Panc1 (cell line): ENCODE measurements at regions not wholly inside any gene's neighbourhood (a gene's known extent, or its start where the extent isn't known, plus 50 kb on each side); places are given as distances from the start of the nearest gene placed in this dataset.

Experiments
- ATAC-seq: fragments of 200-7000 bp; cut with Tn5 transposase; 2 replicates; pipeline ENCODE4 v1.9.1; 2020; ENCODE audit warnings: mild to moderate bottlenecking, moderate library complexity
- BruUV-seq: library from RNA; stranded (reverse); fragments of 400-500 nt; replicated peaks from 2 replicates; lab custom pipeline; 2021; lab: Mats Ljungman, UMichigan
- CTCF ChIA-PET: fragments of 300-600 bp; sonication (Branson Sonifier 250); formaldehyde crosslinking; loops from one replicate; lab custom pipeline; 2022; ENCODE audit warnings: antibody characterized with exemption; lab: Charles Lee
- POLR2A ChIA-PET: fragments of 300-600 bp; sonication (Branson Sonifier 250); formaldehyde crosslinking; loops from one replicate; lab custom pipeline; 2022; ENCODE audit warnings: antibody characterized with exemption; lab: Charles Lee
- DNase-seq: peaks from one replicate; pipeline ENCODE4 v3.0.0-alpha.2; 2010; ENCODE audit warnings: low read depth, low spot score
- H3K27ac ChIP-seq: 2 replicates; pipeline ENCODE4 v1.5.1; 2011; ENCODE audit warnings: mild to moderate bottlenecking, low read length, inconsistent platforms
- H3K27me3 ChIP-seq: fragments of 200-500 bp; sonication (Bioruptor generic); 2 replicates; pipeline ENCODE4 v1.6.0; 2014; ENCODE audit warnings: low read length, inconsistent platforms; ENCODE audit not compliant: control insufficient read depth, insufficient read depth
- H3K36me3 ChIP-seq: fragments of 200-500 bp; sonication (Bioruptor generic); 2 replicates; pipeline ENCODE4 v1.5.1; 2014; ENCODE audit warnings: inconsistent platforms, mild to moderate bottlenecking, low read length, moderate library complexity; ENCODE audit not compliant: control insufficient read depth, insufficient read depth
- H3K4me1 ChIP-seq: 2 replicates; pipeline ENCODE4 v1.5.1; 2011; ENCODE audit warnings: inconsistent platforms, mild to moderate bottlenecking, low read length, moderate library complexity; ENCODE audit not compliant: control insufficient read depth, insufficient read depth
- H3K4me3 ChIP-seq, 2 experiments: 2 replicates each; pipeline ENCODE4 v1.5.1; 2011 to 2012; ENCODE audit warnings: low read depth in 2 of 2, low read length in 2 of 2, mild to moderate bottlenecking in 2 of 2, inconsistent platforms in 1 of 2, moderate library complexity in 1 of 2
- H3K9me3 ChIP-seq: fragments of 200-500 bp; sonication (Bioruptor generic); 2 replicates; pipeline ENCODE4 v1.5.1; 2014; ENCODE audit warnings: low read depth, mild to moderate bottlenecking, inconsistent platforms, low read length, moderate library complexity; ENCODE audit not compliant: control insufficient read depth, insufficient read depth
- CTCF ChIP-seq: fragments of 450-650 bp; IDR thresholded peaks from 2 replicates; pipeline ENCODE4 v1.5.1; 2017; ENCODE audit warnings: mild to moderate bottlenecking
- POLR2AphosphoS5 ChIP-seq: IDR thresholded peaks from 2 replicates; pipeline ENCODE4 v1.6.1; 2012; ENCODE audit warnings: mild to moderate bottlenecking, low read depth, low read length, moderate library complexity
- REST ChIP-seq, 2 experiments: IDR thresholded peaks; 2 replicates each; pipeline ENCODE4 v1.6.1; 2011 to 2012; ENCODE audit warnings: low read depth in 2 of 2, control low read depth in 1 of 2, low read length in 1 of 2, mild to moderate bottlenecking in 1 of 2, moderate library complexity in 1 of 2; ENCODE audit not compliant: insufficient read depth in 1 of 2
- SIN3A ChIP-seq: IDR thresholded peaks from 2 replicates; pipeline ENCODE4 v1.6.1; 2012; ENCODE audit warnings: low read depth, mild to moderate bottlenecking, low read length, moderate library complexity, borderline replicate concordance; ENCODE audit not compliant: insufficient read depth
- TCF7L2 ChIP-seq: IDR thresholded peaks from 2 replicates; pipeline ENCODE4 v1.6.1; 2011; ENCODE audit warnings: mild to moderate bottlenecking, low read depth, low read length, inconsistent platforms
- in situ Hi-C: cut with HindIII; loops from 2 replicates; pipeline ENCODE4 v1.10.0; 2016; ENCODE audit warnings: low sequenced_read_pairs, low pct_unique_long_range_greater_than_20kb
- intact Hi-C: fragments of 100-400 bp; cut with micrococcal nuclease; formaldehyde crosslinking; loops from one replicate; pipeline ENCODE4 v1.10.0; 2022; ENCODE audit not compliant: unreplicated experiment

- no peaks in the 10 kb centered on the region for H3K4me1 ChIP-seq
- no peaks in the 10 kb centered on the region for H3K36me3 ChIP-seq
- H3K27ac ChIP-seq: no peak overlapping the region
- DNase-seq: no peak
- no TSS peak for BruUV-seq
- no peaks in the 10 kb centered on the region for H3K27me3 ChIP-seq
- H3K4me3 ChIP-seq: no peak overlapping the region
- no peak for ATAC-seq
- POLR2A ChIA-PET: no interaction called here
- H3K9me3 ChIP-seq: no peaks in the 10 kb centered on the region
- CTCF ChIA-PET: no interaction called here
- TF ChIP-seq CTCF (no peak), REST (IDR thresholded peaks at IDR 0.05; ENCODE audit: insufficient read depth in 1 of 2, low read depth in 2 of 2, low read length in 1 of 2) (no peak), TCF7L2 (no peak), POLR2AphosphoS5 (no peak), SIN3A (no peak)
- intact Hi-C loops: no loop called here
- in situ Hi-C loops: no loop called here
Observed at GRCh38 chr4:36471903-36472302, 190.5 kb downstream of the DTHD1 start.

- no peaks in the 10 kb centered on the region for H3K27me3 ChIP-seq
- no peak overlapping the region for H3K27ac ChIP-seq
- H3K4me3 ChIP-seq: no peak overlapping the region
- H3K9me3 ChIP-seq: no peaks in the 10 kb centered on the region
- CTCF ChIA-PET: no interaction called here
- H3K36me3 ChIP-seq: no peaks in the 10 kb centered on the region
- POLR2A ChIA-PET: no interaction called here
- DNase-seq (no peak), ATAC-seq (no peak)
- in situ Hi-C loops (no loop called here), intact Hi-C loops (no loop called here)
- BruUV-seq: no TSS peak
- H3K4me1 ChIP-seq: no peaks in the 10 kb centered on the region
- TF ChIP-seq SIN3A: no peak
Observed at GRCh38 chr4:36476135-36476534, 194.7 kb downstream of the DTHD1 start.

GRCh38 chr4:36477861-36478260, 196.4 kb downstream of the DTHD1 start:
- POLR2A ChIA-PET: no interaction called here
- ATAC-seq (no peak), DNase-seq (no peak)
- BruUV-seq: no TSS peak
- H3K27me3 ChIP-seq: no peaks in the 10 kb centered on the region
- H3K36me3 ChIP-seq: no peaks in the 10 kb centered on the region
- in situ Hi-C loops (no loop called here), intact Hi-C loops (no loop called here)
- CTCF ChIA-PET: no interaction called here
- no peak overlapping the region for H3K27ac ChIP-seq
- no peak overlapping the region for H3K4me3 ChIP-seq
- TF ChIP-seq POLR2AphosphoS5 (no peak), CTCF (no peak), TCF7L2 (no peak), SIN3A (no peak), REST (IDR thresholded peaks at IDR 0.05; ENCODE audit: insufficient read depth in 1 of 2, low read depth in 2 of 2, low read length in 1 of 2) (no peak)
- no peaks in the 10 kb centered on the region for H3K9me3 ChIP-seq
- no peaks in the 10 kb centered on the region for H3K4me1 ChIP-seq
